Nephron progenitor cell (in vitro differentiated cells): ENCODE measurements at regions not wholly inside any gene's neighbourhood (a gene's known extent, or its start where the extent isn't known, plus 50 kb on each side); places are given as distances from the start of the nearest gene placed in this dataset.
"Not testable (repeated sequence)": the region's sequence is repeated elsewhere in the genome, so short reads cannot be mapped to it uniquely, and the experiment has no call there.

Experiments used
- DNase-seq: peaks from one replicate; pipeline ENCODE4 v3.0.0; 2021
- H3K27ac Mint-ChIP-seq: 2 replicates; pipeline ENCODE4 v1.8.0; 2021; ENCODE audit warnings: mild to moderate bottlenecking, moderate library complexity, mixed read lengths
- H3K27me3 Mint-ChIP-seq: 2 replicates; pipeline ENCODE4 v1.8.0; 2021; ENCODE audit warnings: mild to moderate bottlenecking, low read depth, mixed read lengths; ENCODE audit not compliant: poor library complexity
- H3K36me3 Mint-ChIP-seq: 2 replicates; pipeline ENCODE4 v1.8.0; 2021; ENCODE audit warnings: low read depth, mixed read lengths
- H3K4me1 Mint-ChIP-seq: 2 replicates; pipeline ENCODE4 v1.8.0; 2021; ENCODE audit warnings: mixed read lengths
- H3K4me3 Mint-ChIP-seq: 2 replicates; pipeline ENCODE4 v1.8.0; 2021; ENCODE audit warnings: mild to moderate bottlenecking, moderate library complexity, mixed read lengths
- H3K9me3 Mint-ChIP-seq: 2 replicates; pipeline ENCODE4 v1.8.0; 2021; ENCODE audit warnings: mild to moderate bottlenecking, moderate library complexity, mixed read lengths

DNA sequence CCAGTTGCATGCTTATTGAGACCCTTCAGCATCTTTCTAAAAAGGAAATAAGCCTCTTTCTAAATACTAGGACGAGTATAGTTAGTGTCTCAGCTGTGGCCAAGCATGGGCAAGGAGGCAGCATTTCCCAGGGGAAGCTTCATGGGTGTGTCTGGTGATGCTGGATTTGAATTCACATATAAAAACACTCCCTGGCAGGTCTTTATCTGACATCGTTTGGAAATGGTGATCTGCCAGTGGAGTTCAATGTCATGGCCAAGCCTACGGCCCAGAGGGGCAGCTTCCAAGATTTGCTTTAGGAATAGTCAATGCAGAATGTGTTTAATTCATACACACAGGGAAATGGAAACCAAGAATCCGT, 94.7 kb downstream of the SRGAP2 start:
- not testable (repeated sequence) for H3K4me3 Mint-ChIP-seq, H3K4me1 Mint-ChIP-seq, H3K36me3 Mint-ChIP-seq, DNase-seq, H3K27ac Mint-ChIP-seq, H3K27me3 Mint-ChIP-seq, H3K9me3 Mint-ChIP-seq

- DNase-seq, H3K4me3 Mint-ChIP-seq, H3K27ac Mint-ChIP-seq, H3K36me3 Mint-ChIP-seq, H3K27me3 Mint-ChIP-seq, H3K4me1 Mint-ChIP-seq, H3K9me3 Mint-ChIP-seq: not testable (repeated sequence)
Observed at GRCh38 chr1:206299181-206299791, 95.9 kb downstream of the SRGAP2 start.

GRCh38 chr1:206299942-206300341, 96.6 kb downstream of the SRGAP2 start:
- H3K36me3 Mint-ChIP-seq, H3K27ac Mint-ChIP-seq, H3K4me3 Mint-ChIP-seq, DNase-seq, H3K4me1 Mint-ChIP-seq, H3K9me3 Mint-ChIP-seq, H3K27me3 Mint-ChIP-seq: not testable (repeated sequence)

- not testable (repeated sequence) for H3K4me3 Mint-ChIP-seq, H3K4me1 Mint-ChIP-seq
- peaks cover 19% of the 10 kb centered on the region for H3K36me3 Mint-ChIP-seq
Observed at GRCh38 chr1:206302056-206302455, 98.7 kb downstream of the SRGAP2 start.

GRCh38 chr1:206307442-206307841, 104.1 kb downstream of the SRGAP2 start:
- H3K27me3 Mint-ChIP-seq, H3K4me3 Mint-ChIP-seq, H3K27ac Mint-ChIP-seq, H3K4me1 Mint-ChIP-seq, H3K9me3 Mint-ChIP-seq, DNase-seq: not testable (repeated sequence)
- H3K36me3 Mint-ChIP-seq: peaks cover 19% of the 10 kb centered on the region

More at GRCh38 chr1:206302056-206302455, 98.7 kb downstream of the SRGAP2 start:
- H3K27me3 Mint-ChIP-seq, DNase-seq, H3K27ac Mint-ChIP-seq, H3K9me3 Mint-ChIP-seq: not testable (repeated sequence)

GRCh38 chr1:206310948-206311347, 107.6 kb downstream of the SRGAP2 start:
- H3K36me3 Mint-ChIP-seq, H3K27ac Mint-ChIP-seq, H3K4me3 Mint-ChIP-seq, H3K9me3 Mint-ChIP-seq, H3K27me3 Mint-ChIP-seq, H3K4me1 Mint-ChIP-seq, DNase-seq: not testable (repeated sequence)

GRCh38 chr1:206311611-206312273, 108.4 kb downstream of the SRGAP2 start:
- not testable (repeated sequence) for H3K27me3 Mint-ChIP-seq, H3K4me3 Mint-ChIP-seq, DNase-seq, H3K4me1 Mint-ChIP-seq, H3K36me3 Mint-ChIP-seq, H3K27ac Mint-ChIP-seq, H3K9me3 Mint-ChIP-seq

DNA sequence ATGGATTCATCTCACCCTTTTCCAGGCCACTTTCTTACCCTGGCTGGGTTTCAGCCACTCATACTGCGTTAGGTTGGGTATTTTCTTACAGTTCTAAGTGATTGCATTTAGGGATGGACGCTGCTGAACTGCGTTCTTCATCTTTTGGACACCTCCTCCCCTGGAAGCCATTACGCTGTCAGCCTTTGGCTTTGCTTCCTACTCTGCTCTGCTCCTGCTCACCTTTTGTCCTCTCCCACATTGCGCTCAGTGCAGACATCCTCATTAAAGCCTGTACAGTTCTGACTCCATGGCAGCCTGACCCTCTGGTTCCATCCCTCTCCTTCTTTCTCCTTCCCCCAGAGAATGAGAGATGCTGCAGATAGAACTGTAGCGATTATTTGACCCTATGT, 108.9 kb downstream of the SRGAP2 start:
- not testable (repeated sequence) for H3K9me3 Mint-ChIP-seq, H3K27ac Mint-ChIP-seq, H3K36me3 Mint-ChIP-seq, DNase-seq, H3K27me3 Mint-ChIP-seq, H3K4me3 Mint-ChIP-seq, H3K4me1 Mint-ChIP-seq

- not testable (repeated sequence) for H3K9me3 Mint-ChIP-seq, H3K36me3 Mint-ChIP-seq, H3K4me3 Mint-ChIP-seq, DNase-seq, H3K27ac Mint-ChIP-seq, H3K4me1 Mint-ChIP-seq, H3K27me3 Mint-ChIP-seq
Observed at GRCh38 chr1:206314951-206315636, 111.8 kb downstream of the SRGAP2 start.

- H3K9me3 Mint-ChIP-seq, H3K4me1 Mint-ChIP-seq, DNase-seq, H3K27me3 Mint-ChIP-seq, H3K4me3 Mint-ChIP-seq, H3K36me3 Mint-ChIP-seq, H3K27ac Mint-ChIP-seq: not testable (repeated sequence)
Observed at GRCh38 chr1:206316901-206317300, 113.6 kb downstream of the SRGAP2 start.

GRCh38 chr1:206317878-206318514, 114.7 kb downstream of the SRGAP2 start:
- H3K4me3 Mint-ChIP-seq, H3K27me3 Mint-ChIP-seq, DNase-seq, H3K9me3 Mint-ChIP-seq, H3K27ac Mint-ChIP-seq, H3K4me1 Mint-ChIP-seq, H3K36me3 Mint-ChIP-seq: not testable (repeated sequence)

- not testable (repeated sequence) for H3K4me3 Mint-ChIP-seq, H3K36me3 Mint-ChIP-seq, H3K4me1 Mint-ChIP-seq, H3K27me3 Mint-ChIP-seq, H3K9me3 Mint-ChIP-seq, DNase-seq, H3K27ac Mint-ChIP-seq
Observed at GRCh38 chr1:206320227-206320626, 116.9 kb downstream of the SRGAP2 start.

DNA sequence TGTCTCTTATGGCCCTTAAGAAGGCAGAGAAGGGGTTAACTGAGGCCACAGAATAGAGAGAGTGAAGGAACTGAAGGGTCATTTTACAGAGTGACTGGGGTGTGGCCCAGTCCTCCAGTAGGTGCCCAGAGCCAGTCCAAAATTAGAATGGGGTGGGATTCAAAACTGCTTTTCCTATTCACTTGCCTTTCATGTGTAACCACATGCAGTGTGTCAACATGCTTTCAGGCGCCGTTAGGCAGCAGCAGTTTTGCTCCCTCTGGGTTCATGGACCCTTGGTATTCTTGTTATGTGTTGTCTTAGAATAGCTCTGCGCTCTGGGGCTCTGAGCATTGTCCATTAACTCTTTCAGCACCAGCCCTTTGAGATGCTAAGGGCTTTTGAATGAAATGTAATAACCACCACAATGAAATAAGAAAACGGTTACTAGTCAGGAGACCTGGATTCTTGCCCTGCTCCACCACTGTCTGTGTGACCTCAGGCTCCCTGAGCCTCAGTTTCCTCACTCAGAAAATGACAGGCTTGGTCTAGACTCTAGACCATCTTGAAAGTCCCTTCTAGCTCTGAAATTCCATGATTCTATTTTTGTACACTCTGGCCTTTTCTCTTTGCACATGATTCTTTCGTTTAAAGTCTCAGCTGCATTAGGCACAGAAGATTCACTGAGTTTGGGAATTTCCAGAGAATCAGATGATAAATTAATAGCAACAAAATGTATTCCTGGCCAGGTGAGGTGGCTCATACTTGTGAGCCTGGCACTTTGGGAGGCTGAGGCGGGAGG, 123.0 kb downstream of the SRGAP2 start:
- not testable (repeated sequence) for H3K4me1 Mint-ChIP-seq, H3K4me3 Mint-ChIP-seq, H3K36me3 Mint-ChIP-seq, DNase-seq, H3K9me3 Mint-ChIP-seq, H3K27me3 Mint-ChIP-seq, H3K27ac Mint-ChIP-seq

DNA sequence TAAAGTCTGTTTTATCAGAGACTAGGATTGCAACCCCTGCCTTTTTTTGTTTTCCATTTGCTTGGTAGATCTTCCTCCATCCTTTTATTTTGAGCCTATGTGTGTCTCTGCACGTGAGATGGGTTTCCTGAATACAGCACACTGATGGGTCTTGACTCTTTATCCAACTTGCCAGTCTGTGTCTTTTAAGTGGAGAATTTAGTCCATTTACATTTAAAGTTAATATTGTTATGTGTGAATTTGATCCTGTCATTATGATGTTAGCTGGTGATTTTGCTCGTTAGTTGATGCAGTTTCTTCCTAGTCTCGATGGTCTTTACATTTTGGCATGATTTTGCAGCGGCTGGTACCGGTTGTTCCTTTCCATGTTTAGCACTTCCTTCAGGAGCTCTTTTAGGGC, 128.3 kb downstream of the SRGAP2 start:
- not testable (repeated sequence) for DNase-seq, H3K36me3 Mint-ChIP-seq, H3K4me1 Mint-ChIP-seq, H3K9me3 Mint-ChIP-seq, H3K27me3 Mint-ChIP-seq, H3K27ac Mint-ChIP-seq, H3K4me3 Mint-ChIP-seq
